ENCODE measurements at regions not wholly inside any gene's neighbourhood (a gene's known extent, or its start where the extent isn't known, plus 50 kb on each side); places are given as distances from the start of the nearest gene placed in this dataset.

GRCh38 chr21:38960251-38960650 is 154.5 kb downstream of the ETS2 start:
- Histone ChIP-seq H2AFZ (ENCODE audit: control insufficient read depth, low read depth, low read length) (no peak overlapping the region), H3K79me2 (ENCODE audit: control insufficient read depth, insufficient read depth, low read length) (no peaks in the 10 kb centered on the region), H3K4me2 (ENCODE audit: control insufficient read depth, insufficient read depth) (no peak overlapping the region), H3K27me3 (replicated peaks in 1 of 2; ENCODE audit: control insufficient read depth in 2 of 2, insufficient read depth in 2 of 2, low read length in 1 of 2) (no peaks in the 10 kb centered on the region), H3K36me3 (ENCODE audit: control insufficient read depth in 2 of 2, insufficient read depth in 2 of 2, low read length in 1 of 2) (no peaks in the 10 kb centered on the region), H3K4me3 (no peak overlapping the region), H3K27ac (ENCODE audit: control insufficient read depth, insufficient read depth) (no peak overlapping the region), H3K4me1 (ENCODE audit: control insufficient read depth, insufficient read depth, low read length) (no peaks in the 10 kb centered on the region), H3K9me3 (replicated peaks; ENCODE audit: control insufficient read depth, insufficient read depth, low read length) (no peaks in the 10 kb centered on the region), H4K20me1 (ENCODE audit: control insufficient read depth, insufficient read depth) (no peaks in the 10 kb centered on the region), H3K9ac (ENCODE audit: control insufficient read depth, insufficient read depth, low read length) (no peak overlapping the region)
- ChIA-PET POLR2A (no interaction called here), CTCF (interaction anchor here (0.5 kb wide), 1 partner anchor 41 kb away, joined by 4 read pairs; no protein-coding TSS in a partner anchor), RAD21 (ENCODE audit: unreplicated experiment) (no interaction called here), SMC1A (ENCODE audit: uncharacterized antibody, unreplicated experiment) (no interaction called here)
- no TSS peak for BruUV-seq (replicated peaks)
- intact Hi-C loops (cut with micrococcal nuclease; ENCODE audit: unreplicated experiment) (no loop called here), in situ Hi-C loops (cut with MboI) (no loop called here)
- 31% methylated on average over 2 of the region's 2 CpGs for WGBS (ENCODE audit: insufficient coverage, insufficient replicate concordance, low lambda C conversion rate, missing lambda C conversion rate)
- FAIRE-seq (no peak), ATAC-seq (no peak), DNase-seq (ENCODE audit: low read depth, low spot score) (no peak)
- no peak for TF ChIP-seq YY1 (IDR thresholded peaks at IDR 0.05; ENCODE audit: low read depth, low read length)
- TF ChIP-seq SP1 (IDR thresholded peaks at IDR 0.05; ENCODE audit: low read depth, low read length): no peak
- TF ChIP-seq CTCF (IDR thresholded peaks at IDR 0.05 in 2 of 3, conservative IDR thresholded peaks at IDR 0.05 in 1 of 3; ENCODE audit: control insufficient read depth in 2 of 3, extremely low read depth in 1 of 3, insufficient read depth in 1 of 3, low read depth in 3 of 3, low read length in 3 of 3): no peak
- no peak for TF ChIP-seq ZZZ3 (IDR thresholded peaks at IDR 0.05; ENCODE audit: control insufficient read depth, insufficient read length, low read depth)

- in situ Hi-C loops (cut with MboI): no loop called here
- Histone ChIP-seq H3K79me2 (ENCODE audit: control insufficient read depth, insufficient read depth, low read length) (no peaks in the 10 kb centered on the region), H4K20me1 (ENCODE audit: control insufficient read depth, insufficient read depth) (no peaks in the 10 kb centered on the region), H3K9me3 (replicated peaks; ENCODE audit: control insufficient read depth, insufficient read depth, low read length) (no peaks in the 10 kb centered on the region), H3K36me3 (ENCODE audit: control insufficient read depth in 2 of 2, insufficient read depth in 2 of 2, low read length in 1 of 2) (no peaks in the 10 kb centered on the region), H3K4me2 (ENCODE audit: control insufficient read depth, insufficient read depth) (no peak overlapping the region), H3K27ac (ENCODE audit: control insufficient read depth, insufficient read depth) (no peak overlapping the region), H3K4me3 (no peak overlapping the region), H3K27me3 (replicated peaks in 1 of 2; ENCODE audit: control insufficient read depth in 2 of 2, insufficient read depth in 2 of 2, low read length in 1 of 2) (no peaks in the 10 kb centered on the region), H3K9ac (ENCODE audit: control insufficient read depth, insufficient read depth, low read length) (no peak overlapping the region), H2AFZ (ENCODE audit: control insufficient read depth, low read depth, low read length) (no peak overlapping the region), H3K4me1 (ENCODE audit: control insufficient read depth, insufficient read depth, low read length) (no peaks in the 10 kb centered on the region)
- DNase-seq (ENCODE audit: low read depth, low spot score) (no peak), ATAC-seq (no peak), FAIRE-seq (no peak)
- POLR2A ChIA-PET: no interaction called here
- CTCF ChIA-PET: no interaction called here
- BruUV-seq (replicated peaks): no TSS peak
- RAD21 ChIA-PET (ENCODE audit: unreplicated experiment): no interaction called here
- SMC1A ChIA-PET (ENCODE audit: uncharacterized antibody, unreplicated experiment): interaction anchor here (0.7 to 1.3 kb wide), 2 partner anchors 20 to 397 kb away, joined by 3 to 4 read pairs; no protein-coding TSS in a partner anchor
- TF ChIP-seq FOXM1 (IDR thresholded peaks at IDR 0.05; ENCODE audit: low read depth, low read length) (no peak), SUPT20H (IDR thresholded peaks at IDR 0.05; ENCODE audit: borderline replicate concordance, control insufficient read depth, low read depth, low read length) (no peak), ELK1 (IDR thresholded peaks at IDR 0.05; ENCODE audit: low read depth, low read length) (no peak), STAT1 (conservative IDR thresholded peaks at IDR 0.05) (no peak), EZH2 (IDR thresholded peaks at IDR 0.05; ENCODE audit: borderline replicate concordance, control insufficient read depth, low read depth, low read length) (no peak), SMC3 (IDR thresholded peaks at IDR 0.05; ENCODE audit: borderline replicate concordance, low read length) (no peak), MYB (IDR thresholded peaks at IDR 0.05; ENCODE audit: borderline replicate concordance, low read depth, low read length) (no peak)
- WGBS (ENCODE audit: insufficient coverage, insufficient replicate concordance, low lambda C conversion rate, missing lambda C conversion rate): 40% methylated on average over 6 of the region's 6 CpGs
- intact Hi-C loops (cut with micrococcal nuclease; ENCODE audit: unreplicated experiment): no loop called here
These were observed 153.9 kb downstream of the ETS2 start for GRCh38 chr21:38959692-38960061.

All from GM12878 (cell line).